ENCODE measurements at regions not wholly inside any gene's neighbourhood (a gene's known extent, or its start where the extent isn't known, plus 50 kb on each side); places are given as distances from the start of the nearest gene placed in this dataset.

DNA sequence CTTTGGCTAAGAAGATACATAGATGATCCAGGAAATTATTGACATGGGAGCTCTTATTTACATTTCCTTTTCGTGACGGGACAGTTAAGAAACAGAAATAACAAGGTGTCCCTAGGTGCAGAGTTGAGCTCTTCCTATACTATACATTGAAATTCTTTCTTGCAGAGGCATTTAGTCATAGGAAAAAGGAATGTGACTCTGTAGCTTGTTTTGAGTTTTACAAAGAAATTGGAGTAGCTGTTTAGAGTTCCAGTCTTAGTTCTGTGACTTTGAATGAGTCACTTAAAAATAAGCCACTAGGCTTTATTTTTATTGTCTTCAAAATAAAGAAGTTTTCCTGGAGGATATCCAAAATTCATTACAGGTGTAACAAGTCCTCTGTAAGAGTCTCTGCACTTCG is 723.5 kb upstream of the SGO1 start:
- Histone ChIP-seq H3K27ac (ENCODE audit: insufficient read depth, low read length) (no peak overlapping the region), H3K79me2 (ENCODE audit: control insufficient read depth, insufficient read depth, low read length) (no peaks in the 10 kb centered on the region), H3K27me3 (ENCODE audit: control insufficient read depth, insufficient read depth, low read length) (no peaks in the 10 kb centered on the region), H3K4me1 (ENCODE audit: control insufficient read depth, extremely low read depth, insufficient read depth, low read length) (no peaks in the 10 kb centered on the region), H2AFZ (ENCODE audit: low read length) (no peak overlapping the region), H3K9me3 (ENCODE audit: control insufficient read depth, insufficient read depth, low read depth, low read length) (no peaks in the 10 kb centered on the region), H4K20me1 (ENCODE audit: control insufficient read depth, extremely low read depth, insufficient read depth, low read length) (no peaks in the 10 kb centered on the region), H3K36me3 (ENCODE audit: control insufficient read depth, insufficient read depth, low read length) (no peaks in the 10 kb centered on the region), H3K9ac (ENCODE audit: insufficient read depth, low read length) (no peak overlapping the region), H3K4me2 (ENCODE audit: extremely low read depth, insufficient read depth, low read length) (no peak overlapping the region), H3K4me3 (replicated peaks in 1 of 4; ENCODE audit: control extremely low read depth in 1 of 4, insufficient read depth in 1 of 4, low read depth in 3 of 4, low read length in 4 of 4) (no peak overlapping the region)
- DNase-seq (ENCODE audit: low read depth in 2 of 2), result no peak
- TF ChIP-seq EZH2 (IDR thresholded peaks at IDR 0.05; ENCODE audit: low read length, missing control alignments), result no peak
- TF ChIP-seq, protein P1, sequence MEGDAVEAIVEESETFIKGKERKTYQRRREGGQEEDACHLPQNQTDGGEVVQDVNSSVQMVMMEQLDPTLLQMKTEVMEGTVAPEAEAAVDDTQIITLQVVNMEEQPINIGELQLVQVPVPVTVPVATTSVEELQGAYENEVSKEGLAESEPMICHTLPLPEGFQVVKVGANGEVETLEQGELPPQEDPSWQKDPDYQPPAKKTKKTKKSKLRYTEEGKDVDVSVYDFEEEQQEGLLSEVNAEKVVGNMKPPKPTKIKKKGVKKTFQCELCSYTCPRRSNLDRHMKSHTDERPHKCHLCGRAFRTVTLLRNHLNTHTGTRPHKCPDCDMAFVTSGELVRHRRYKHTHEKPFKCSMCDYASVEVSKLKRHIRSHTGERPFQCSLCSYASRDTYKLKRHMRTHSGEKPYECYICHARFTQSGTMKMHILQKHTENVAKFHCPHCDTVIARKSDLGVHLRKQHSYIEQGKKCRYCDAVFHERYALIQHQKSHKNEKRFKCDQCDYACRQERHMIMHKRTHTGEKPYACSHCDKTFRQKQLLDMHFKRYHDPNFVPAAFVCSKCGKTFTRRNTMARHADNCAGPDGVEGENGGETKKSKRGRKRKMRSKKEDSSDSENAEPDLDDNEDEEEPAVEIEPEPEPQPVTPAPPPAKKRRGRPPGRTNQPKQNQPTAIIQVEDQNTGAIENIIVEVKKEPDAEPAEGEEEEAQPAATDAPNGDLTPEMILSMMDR (conservative IDR thresholded peaks at IDR 0.05 in 1 of 2, IDR thresholded peaks at IDR 0.05 in 1 of 2; ENCODE audit: low read depth in 1 of 2, low read length in 2 of 2), result no peak

DNA sequence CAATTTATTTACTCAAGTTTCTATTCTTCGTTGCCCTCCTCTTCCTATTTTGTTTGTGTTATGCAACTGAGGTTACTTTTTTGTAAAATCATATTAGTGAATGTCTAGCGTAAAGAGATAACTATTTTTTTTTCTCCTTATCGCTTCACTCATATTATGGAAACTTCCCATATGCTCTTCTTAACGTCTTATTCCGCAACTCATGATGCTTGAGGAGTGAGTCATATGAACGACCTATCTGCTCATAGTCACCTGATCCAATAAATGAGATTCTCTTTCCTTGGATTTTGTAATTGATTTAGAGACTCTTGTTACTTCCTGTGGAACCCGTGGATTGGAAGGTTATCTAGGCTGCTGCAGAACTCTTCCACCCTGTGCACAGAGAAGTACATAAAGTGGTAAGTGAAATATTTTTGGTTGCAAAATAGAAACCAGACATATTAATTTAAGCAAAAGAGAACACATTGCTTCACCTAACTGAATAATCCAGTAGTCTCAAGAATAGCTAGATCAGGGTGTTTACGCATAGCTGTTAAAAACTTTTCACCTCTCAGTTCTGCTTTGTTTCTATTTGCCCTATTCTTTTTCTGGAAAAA is 719.3 kb upstream of the SGO1 start:
- TF ChIP-seq, protein P1 (conservative IDR thresholded peaks at IDR 0.05 in 1 of 2, IDR thresholded peaks at IDR 0.05 in 1 of 2; ENCODE audit: low read depth in 1 of 2, low read length in 2 of 2), result no peak
- TF ChIP-seq EZH2 (IDR thresholded peaks at IDR 0.05; ENCODE audit: low read length, missing control alignments), result no peak
- H3K4me1 ChIP-seq (ENCODE audit: control insufficient read depth, extremely low read depth, insufficient read depth, low read length), result no peaks in the 10 kb centered on the region

DNA sequence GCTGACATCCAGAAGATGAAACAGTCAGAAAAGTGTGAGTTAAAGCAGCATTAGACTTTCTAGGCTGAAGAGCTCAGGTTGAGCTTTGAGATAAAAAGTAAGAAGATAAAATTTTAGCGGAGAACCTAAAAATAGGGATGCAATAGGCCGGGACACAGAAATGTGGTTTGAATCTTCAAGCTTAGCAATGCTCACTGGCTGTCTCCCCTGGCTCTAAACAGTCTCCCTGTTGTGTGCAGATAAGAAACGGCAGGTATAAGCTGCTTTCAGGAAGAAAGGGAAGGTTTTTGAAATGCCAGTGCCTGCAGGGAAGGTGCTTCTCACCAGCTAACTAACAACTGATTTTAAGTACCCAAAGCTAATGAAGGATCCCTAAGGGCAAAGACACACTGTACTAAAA is 718.7 kb upstream of the SGO1 start:
- Histone ChIP-seq H3K4me2 (ENCODE audit: extremely low read depth, insufficient read depth, low read length) (no peak overlapping the region), H4K20me1 (ENCODE audit: control insufficient read depth, extremely low read depth, insufficient read depth, low read length) (no peaks in the 10 kb centered on the region), H3K4me1 (ENCODE audit: control insufficient read depth, extremely low read depth, insufficient read depth, low read length) (no peaks in the 10 kb centered on the region), H3K9ac (ENCODE audit: insufficient read depth, low read length) (no peak overlapping the region), H3K27me3 (ENCODE audit: control insufficient read depth, insufficient read depth, low read length) (no peaks in the 10 kb centered on the region), H3K4me3 (replicated peaks in 1 of 4; ENCODE audit: control extremely low read depth in 1 of 4, insufficient read depth in 1 of 4, low read depth in 3 of 4, low read length in 4 of 4) (no peak overlapping the region), H3K79me2 (ENCODE audit: control insufficient read depth, insufficient read depth, low read length) (no peaks in the 10 kb centered on the region), H2AFZ (ENCODE audit: low read length) (no peak overlapping the region), H3K27ac (ENCODE audit: insufficient read depth, low read length) (no peak overlapping the region), H3K9me3 (ENCODE audit: control insufficient read depth, insufficient read depth, low read depth, low read length) (no peaks in the 10 kb centered on the region), H3K36me3 (ENCODE audit: control insufficient read depth, insufficient read depth, low read length) (no peaks in the 10 kb centered on the region)
- TF ChIP-seq, protein P1 (conservative IDR thresholded peaks at IDR 0.05 in 1 of 2, IDR thresholded peaks at IDR 0.05 in 1 of 2; ENCODE audit: low read depth in 1 of 2, low read length in 2 of 2), result no peak
- TF ChIP-seq EZH2 (IDR thresholded peaks at IDR 0.05; ENCODE audit: low read length, missing control alignments), result no peak
- DNase-seq (ENCODE audit: low read depth in 2 of 2), result no peak

More for the DNA sequence above, 719.3 kb upstream of the SGO1 start:
- no peak overlapping the region for H3K9ac ChIP-seq (ENCODE audit: insufficient read depth, low read length)
- no peaks in the 10 kb centered on the region for H4K20me1 ChIP-seq (ENCODE audit: control insufficient read depth, extremely low read depth, insufficient read depth, low read length)
- H3K79me2 ChIP-seq (ENCODE audit: control insufficient read depth, insufficient read depth, low read length), result no peaks in the 10 kb centered on the region
- DNase-seq (ENCODE audit: low read depth in 2 of 2), result no peak
- no peaks in the 10 kb centered on the region for H3K27me3 ChIP-seq (ENCODE audit: control insufficient read depth, insufficient read depth, low read length)
- H3K36me3 ChIP-seq (ENCODE audit: control insufficient read depth, insufficient read depth, low read length), result no peaks in the 10 kb centered on the region
- no peak overlapping the region for H3K27ac ChIP-seq (ENCODE audit: insufficient read depth, low read length)
- no peaks in the 10 kb centered on the region for H3K9me3 ChIP-seq (ENCODE audit: control insufficient read depth, insufficient read depth, low read depth, low read length)
- no peak overlapping the region for H3K4me3 ChIP-seq (replicated peaks in 1 of 4; ENCODE audit: control extremely low read depth in 1 of 4, insufficient read depth in 1 of 4, low read depth in 3 of 4, low read length in 4 of 4)
- no peak overlapping the region for H2AFZ ChIP-seq (ENCODE audit: low read length)
- H3K4me2 ChIP-seq (ENCODE audit: extremely low read depth, insufficient read depth, low read length), result no peak overlapping the region

All from fibroblast of lung (primary cell).